GM12873 (cell line): ENCODE measurements at regions not wholly inside any gene's neighbourhood (a gene's known extent, or its start where the extent isn't known, plus 50 kb on each side); places are given as distances from the start of the nearest gene placed in this dataset.

ENCODE experiments used
- CTCF ChIP-seq: IDR thresholded peaks from 2 replicates; pipeline ENCODE4 v1.5.1; 2012; ENCODE audit warnings: low read depth, mild to moderate bottlenecking, moderate library complexity, low read length, control low read depth; ENCODE audit not compliant: insufficient read depth; ENCODE audit errors: missing control alignments

- no peak for TF ChIP-seq CTCF
These were observed 354.3 kb downstream of the BUD13 start for GRCh38 chr11:116418388-116419041.

- TF ChIP-seq CTCF: no peak
These were observed 355.9 kb downstream of the BUD13 start for GRCh38 chr11:116416852-116417251.

GRCh38 chr11:116415095-116415494 lies 357.7 kb downstream of the BUD13 start:
- no peak for TF ChIP-seq CTCF

GRCh38 chr11:116414357-116414880 lies 358.4 kb downstream of the BUD13 start:
- no peak for TF ChIP-seq CTCF

GRCh38 chr11:116413301-116414242 lies 359.2 kb downstream of the BUD13 start:
- TF ChIP-seq CTCF: no peak

GRCh38 chr11:116412118-116412889 lies 360.5 kb downstream of the BUD13 start:
- no peak for TF ChIP-seq CTCF

GRCh38 chr11:116409238-116409637 lies 363.5 kb downstream of the BUD13 start:
- TF ChIP-seq CTCF: no peak
